Body of pancreas (tissue), 4 donors: ENCODE measurements at regions not wholly inside any gene's neighbourhood (a gene's known extent, or its start where the extent isn't known, plus 50 kb on each side); places are given as distances from the start of the nearest gene placed in this dataset.

ENCODE experiments used
- CTCF ChIP-seq, 7 experiments: fragments of 450-650 bp in 4 of 7; fragments of 200-600 bp in 3 of 7; sonication (generic) in 3 of 7; IDR thresholded peaks; one replicate each; pipeline ENCODE4 v1.5.1; 2016 to 2019; ENCODE audit warnings: antibody characterized with exemption in 7 of 7
- POLR2A ChIP-seq, 3 donors: fragments of 450-650 bp; IDR thresholded peaks; one replicate each; pipeline ENCODE4 v1.6.1; 2016; ENCODE audit warnings: antibody characterized with exemption in 3 of 3, mild to moderate bottlenecking in 2 of 3

GRCh38 chr6:110557199-110557598 lies 80.8 kb upstream of the SLC22A16 start:
- TF ChIP-seq CTCF (IDR thresholded peaks at IDR 0.05) (no peak), POLR2A (IDR thresholded peaks at IDR 0.05) (no peak)
